ENCODE measurements at regions not wholly inside any gene's neighbourhood (a gene's known extent, or its start where the extent isn't known, plus 50 kb on each side); places are given as distances from the start of the nearest gene placed in this dataset.
"Not testable (repeated sequence)": the region's sequence is repeated elsewhere in the genome, so short reads cannot be mapped to it uniquely, and the experiment has no call there.

DNA sequence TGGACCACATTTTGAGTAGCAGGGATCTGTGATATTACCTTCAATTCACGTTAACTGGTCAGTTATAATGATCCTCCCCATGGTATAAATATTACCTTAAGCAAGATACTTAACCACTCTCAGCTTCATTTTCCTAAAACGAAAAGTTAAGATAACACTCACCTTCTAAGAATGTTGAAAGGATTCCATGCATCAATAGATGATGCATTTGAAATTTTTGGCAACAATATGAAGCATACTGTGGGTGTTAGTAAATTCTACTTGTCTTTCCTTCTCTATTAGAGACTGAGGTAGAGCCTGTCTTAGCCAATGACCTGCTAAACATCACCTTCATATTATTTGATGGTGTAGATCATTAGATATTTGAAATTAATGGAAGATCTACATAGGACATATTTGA is 331.7 kb upstream of the TMC3 start:
- WGBS (ENCODE audit: insufficient coverage), result no CpG with 5 or more reads among the region's 2 CpGs
- not testable (repeated sequence) for DNase-seq (ENCODE audit: low read depth in 4 of 6, low spot score in 6 of 6)

DNA sequence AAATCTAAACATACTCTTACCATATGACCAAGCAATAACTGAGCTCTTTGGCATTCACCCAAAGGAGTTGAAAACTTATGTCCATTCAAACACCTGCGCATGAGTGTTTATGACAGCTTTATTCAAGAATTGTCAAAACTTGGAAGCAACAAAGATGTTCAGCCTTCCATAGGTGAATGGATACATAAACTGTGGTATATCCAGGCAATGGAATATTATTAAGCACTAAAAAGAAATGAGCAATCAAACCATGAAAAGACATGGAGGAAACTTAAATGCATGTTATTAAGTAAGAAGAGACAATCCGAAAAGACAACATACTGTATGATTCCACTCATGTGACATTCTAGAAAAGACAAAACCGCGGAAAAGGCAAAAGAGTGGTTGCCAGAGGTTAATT is 312.0 kb upstream of the TMC3 start:
- H3K36me3 ChIP-seq (ENCODE audit: control insufficient read depth, insufficient read depth, low read length), result no peaks in the 10 kb centered on the region
- no peak for DNase-seq (ENCODE audit: low read depth in 4 of 6, low spot score in 6 of 6)
- H3K27ac ChIP-seq (ENCODE audit: low read depth, low read length), result no peak overlapping the region
- no peak overlapping the region for H3K4me3 ChIP-seq (ENCODE audit: low read depth, low read length)
- WGBS (ENCODE audit: insufficient coverage), result no CpG with 5 or more reads among the region's 4 CpGs
- H3K27me3 ChIP-seq (ENCODE audit: control insufficient read depth, insufficient read depth, low read length), result no peaks in the 10 kb centered on the region
- H3K4me1 ChIP-seq (ENCODE audit: control insufficient read depth, insufficient read depth, low read length), result no peaks in the 10 kb centered on the region
- peaks cover 4% of the 10 kb centered on the region for H3K9me3 ChIP-seq (ENCODE audit: control insufficient read depth, insufficient read depth, low read length)

More for the DNA sequence above, 331.7 kb upstream of the TMC3 start:
- H3K4me3 ChIP-seq (ENCODE audit: low read depth, low read length); H3K36me3 ChIP-seq (ENCODE audit: control insufficient read depth, insufficient read depth, low read length); H3K9me3 ChIP-seq (ENCODE audit: control insufficient read depth, insufficient read depth, low read length); H3K4me1 ChIP-seq (ENCODE audit: control insufficient read depth, insufficient read depth, low read length); H3K27me3 ChIP-seq (ENCODE audit: control insufficient read depth, insufficient read depth, low read length); H3K27ac ChIP-seq (ENCODE audit: low read depth, low read length): not testable (repeated sequence)

DNA sequence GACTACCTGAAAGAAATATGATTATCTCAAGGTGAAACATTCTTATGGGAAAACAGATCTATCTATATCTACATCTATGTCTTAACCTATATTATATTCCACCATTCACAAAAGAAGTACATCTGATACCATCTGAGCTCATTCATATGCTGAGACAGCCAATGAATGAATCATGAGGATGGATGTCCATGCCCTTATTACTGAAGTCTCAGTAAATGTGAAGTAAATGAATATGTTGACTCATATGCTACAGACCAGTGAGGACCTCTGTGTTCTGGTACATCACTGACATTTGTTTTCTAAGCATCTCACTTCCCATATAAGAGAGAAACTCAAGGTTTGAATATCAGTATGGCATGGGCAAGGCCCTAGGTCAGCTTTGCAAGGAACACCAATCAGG is 311.2 kb upstream of the TMC3 start:
- no peaks in the 10 kb centered on the region for H3K27me3 ChIP-seq (ENCODE audit: control insufficient read depth, insufficient read depth, low read length)
- H3K27ac ChIP-seq (ENCODE audit: low read depth, low read length), result no peak overlapping the region
- no peak for DNase-seq (ENCODE audit: low read depth in 4 of 6, low spot score in 6 of 6)
- no peak overlapping the region for H3K4me3 ChIP-seq (ENCODE audit: low read depth, low read length)
- no peaks in the 10 kb centered on the region for H3K36me3 ChIP-seq (ENCODE audit: control insufficient read depth, insufficient read depth, low read length)
- H3K9me3 ChIP-seq (ENCODE audit: control insufficient read depth, insufficient read depth, low read length), result peaks cover 4% of the 10 kb centered on the region
- no peaks in the 10 kb centered on the region for H3K4me1 ChIP-seq (ENCODE audit: control insufficient read depth, insufficient read depth, low read length)

DNA sequence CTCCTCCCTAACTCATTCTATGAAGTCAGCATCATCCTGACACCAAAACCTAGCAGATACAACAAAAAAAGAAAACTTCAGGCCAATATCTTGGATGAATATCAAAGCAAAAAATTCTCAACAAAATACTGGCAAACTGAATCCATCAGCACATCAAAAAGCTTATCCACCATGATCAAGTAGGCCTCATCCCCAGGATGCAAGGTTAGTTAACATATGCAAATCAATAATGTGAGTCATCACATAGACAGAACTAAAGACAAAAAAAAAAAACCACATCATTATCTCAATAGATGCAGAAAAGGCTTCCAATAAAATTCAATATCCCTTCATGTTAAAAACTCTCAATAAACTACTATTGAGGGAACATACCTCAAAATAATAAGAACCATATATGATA is 306.8 kb upstream of the TMC3 start:
- no peak for DNase-seq (ENCODE audit: low read depth in 4 of 6, low spot score in 6 of 6)
- Histone ChIP-seq H3K27ac (ENCODE audit: low read depth, low read length) (no peak overlapping the region), H3K4me3 (ENCODE audit: low read depth, low read length) (no peak overlapping the region), H3K36me3 (ENCODE audit: control insufficient read depth, insufficient read depth, low read length) (no peaks in the 10 kb centered on the region), H3K4me1 (ENCODE audit: control insufficient read depth, insufficient read depth, low read length) (no peaks in the 10 kb centered on the region), H3K27me3 (ENCODE audit: control insufficient read depth, insufficient read depth, low read length) (no peaks in the 10 kb centered on the region), H3K9me3 (ENCODE audit: control insufficient read depth, insufficient read depth, low read length) (peaks cover 1% of the 10 kb centered on the region)

DNA sequence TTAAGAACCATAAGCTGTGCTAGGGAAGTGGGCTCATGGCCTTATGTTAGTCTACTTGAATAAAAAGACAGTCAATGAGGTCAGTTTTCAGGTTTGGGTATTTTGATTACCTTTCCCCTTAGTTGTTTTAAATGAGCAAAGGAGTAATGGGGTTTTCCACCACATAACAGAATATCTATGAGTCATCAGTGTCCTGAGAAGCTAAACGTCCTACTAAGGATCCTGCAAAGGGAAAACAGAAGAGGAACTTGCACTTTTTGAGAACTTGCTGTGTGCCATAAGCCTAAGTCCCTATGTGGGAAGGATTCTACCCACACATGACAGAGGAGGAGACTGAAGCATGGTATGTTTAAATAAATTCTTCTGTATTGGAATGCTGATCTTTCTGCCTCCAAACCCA is 292.8 kb upstream of the TMC3 start:
- no peaks in the 10 kb centered on the region for H3K9me3 ChIP-seq (ENCODE audit: control insufficient read depth, insufficient read depth, low read length)
- H3K27me3 ChIP-seq (ENCODE audit: control insufficient read depth, insufficient read depth, low read length), result no peaks in the 10 kb centered on the region
- H3K4me3 ChIP-seq (ENCODE audit: low read depth, low read length), result no peak overlapping the region
- H3K27ac ChIP-seq (ENCODE audit: low read depth, low read length), result no peak overlapping the region
- H3K4me1 ChIP-seq (ENCODE audit: control insufficient read depth, insufficient read depth, low read length), result no peaks in the 10 kb centered on the region
- H3K36me3 ChIP-seq (ENCODE audit: control insufficient read depth, insufficient read depth, low read length), result no peaks in the 10 kb centered on the region
- no CpG with 5 or more reads among the region's 1 CpG for WGBS (ENCODE audit: insufficient coverage)
- DNase-seq (ENCODE audit: low read depth in 4 of 6, low spot score in 6 of 6), result no peak

DNA sequence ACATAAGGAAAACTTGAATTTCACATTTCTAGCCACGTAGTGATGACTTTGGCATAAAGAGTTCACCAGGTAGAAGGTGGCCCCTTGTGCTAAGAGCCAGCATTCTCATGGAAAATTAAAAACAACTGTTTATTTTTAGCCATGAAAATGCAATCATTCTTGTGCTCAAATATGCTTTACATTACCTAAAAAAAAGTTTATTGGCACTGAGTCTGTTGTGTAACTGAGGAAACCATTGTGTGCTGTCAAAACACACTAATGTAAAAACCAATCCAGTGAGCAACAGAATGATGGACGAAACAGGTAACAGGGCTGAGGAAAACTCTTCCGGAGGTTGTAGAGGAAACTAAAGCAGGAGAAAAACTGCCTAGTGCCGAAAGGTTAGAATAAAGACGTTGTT is 287.0 kb upstream of the TMC3 start:
- DNase-seq (ENCODE audit: low read depth in 4 of 6, low spot score in 6 of 6), result no peak

DNA sequence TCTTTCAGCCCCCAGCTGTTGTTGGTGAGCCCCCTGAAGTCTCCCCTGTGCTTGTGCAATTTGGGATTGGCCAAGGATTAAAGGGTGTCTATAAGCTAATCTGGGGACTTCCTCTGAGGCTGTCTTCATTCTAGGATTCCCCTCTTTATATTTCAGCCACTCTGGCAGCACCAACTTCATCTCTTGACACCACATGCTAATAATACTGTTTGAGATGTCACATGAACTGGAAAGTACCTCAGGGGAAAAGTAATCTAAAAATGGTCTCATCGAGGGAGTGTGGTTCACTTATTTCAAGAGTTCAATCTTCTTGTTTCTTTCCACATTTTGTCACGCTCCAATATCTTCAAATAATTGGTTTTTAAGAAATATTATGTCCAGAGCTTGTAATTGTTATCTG is 279.2 kb upstream of the TMC3 start:
- Histone ChIP-seq H3K4me3 (ENCODE audit: low read depth, low read length) (no peak overlapping the region), H3K27me3 (ENCODE audit: control insufficient read depth, insufficient read depth, low read length) (no peaks in the 10 kb centered on the region), H3K4me1 (ENCODE audit: control insufficient read depth, insufficient read depth, low read length) (no peaks in the 10 kb centered on the region), H3K27ac (ENCODE audit: low read depth, low read length) (no peak overlapping the region), H3K36me3 (ENCODE audit: control insufficient read depth, insufficient read depth, low read length) (no peaks in the 10 kb centered on the region), H3K9me3 (ENCODE audit: control insufficient read depth, insufficient read depth, low read length) (no peaks in the 10 kb centered on the region)
- WGBS (ENCODE audit: insufficient coverage), result no CpG with 5 or more reads among the region's 2 CpGs
- no peak for DNase-seq (ENCODE audit: low read depth in 4 of 6, low spot score in 6 of 6)

More for the DNA sequence above, 287.0 kb upstream of the TMC3 start:
- 80% methylated on average over 3 of the region's 5 CpGs for WGBS (ENCODE audit: insufficient coverage)
- no peak overlapping the region for H3K27ac ChIP-seq (ENCODE audit: low read depth, low read length)
- no peaks in the 10 kb centered on the region for H3K9me3 ChIP-seq (ENCODE audit: control insufficient read depth, insufficient read depth, low read length)
- no peaks in the 10 kb centered on the region for H3K4me1 ChIP-seq (ENCODE audit: control insufficient read depth, insufficient read depth, low read length)
- H3K27me3 ChIP-seq (ENCODE audit: control insufficient read depth, insufficient read depth, low read length), result no peaks in the 10 kb centered on the region
- no peaks in the 10 kb centered on the region for H3K36me3 ChIP-seq (ENCODE audit: control insufficient read depth, insufficient read depth, low read length)
- no peak overlapping the region for H3K4me3 ChIP-seq (ENCODE audit: low read depth, low read length)

DNA sequence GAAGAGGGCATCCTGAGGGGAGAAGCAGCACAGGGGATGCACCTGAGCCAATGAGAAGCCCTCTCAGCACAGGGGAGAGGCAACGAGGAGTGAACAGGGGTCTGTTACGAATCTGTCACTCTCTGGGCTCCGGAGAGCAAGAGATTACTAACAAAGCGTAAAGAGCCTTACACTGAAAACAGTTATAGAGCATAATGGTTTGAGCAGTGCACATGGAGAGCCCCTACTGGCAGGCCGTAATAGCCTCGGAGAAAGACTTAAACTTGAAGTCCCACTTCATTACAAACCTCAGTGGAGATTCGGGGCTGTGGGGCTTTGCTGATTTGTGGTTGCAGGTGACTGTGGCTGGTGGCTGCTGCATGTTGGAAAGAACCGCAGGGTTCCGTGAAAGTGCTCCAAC is 271.5 kb upstream of the TMC3 start:
- Histone ChIP-seq H3K27ac (ENCODE audit: low read depth, low read length) (no peak overlapping the region), H3K36me3 (ENCODE audit: control insufficient read depth, insufficient read depth, low read length) (no peaks in the 10 kb centered on the region), H3K4me1 (ENCODE audit: control insufficient read depth, insufficient read depth, low read length) (no peaks in the 10 kb centered on the region), H3K9me3 (ENCODE audit: control insufficient read depth, insufficient read depth, low read length) (no peaks in the 10 kb centered on the region), H3K4me3 (ENCODE audit: low read depth, low read length) (no peak overlapping the region), H3K27me3 (ENCODE audit: control insufficient read depth, insufficient read depth, low read length) (no peaks in the 10 kb centered on the region)
- no peak for DNase-seq (ENCODE audit: low read depth in 4 of 6, low spot score in 6 of 6)
- 67% methylated on average over 7 of the region's 9 CpGs for WGBS (ENCODE audit: insufficient coverage)

DNA sequence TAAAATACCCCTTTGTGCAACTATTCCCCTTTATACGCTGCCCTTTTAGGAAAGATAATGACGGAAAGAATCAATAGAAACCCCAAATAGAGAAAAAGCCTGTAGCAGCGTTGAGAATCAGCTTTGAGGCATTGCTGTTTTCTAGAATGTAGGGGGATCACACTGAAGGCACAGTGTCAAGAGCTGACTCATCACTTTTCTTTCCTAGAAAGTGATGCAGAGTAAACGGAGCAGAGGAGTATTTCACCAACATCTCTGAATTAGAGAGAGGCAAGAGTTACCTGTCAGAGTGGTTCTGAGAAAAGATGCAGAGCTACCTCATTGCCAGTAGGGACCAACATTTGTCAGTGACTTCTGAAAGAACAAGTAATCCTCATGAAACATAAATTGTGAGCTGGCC is 269.8 kb upstream of the TMC3 start:
- H3K4me1 ChIP-seq (ENCODE audit: control insufficient read depth, insufficient read depth, low read length), result no peaks in the 10 kb centered on the region
- H3K27ac ChIP-seq (ENCODE audit: low read depth, low read length), result no peak overlapping the region
- no CpG with 5 or more reads among the region's 4 CpGs for WGBS (ENCODE audit: insufficient coverage)
- peak in 1 of 6 donors; percentile 2 for DNase-seq (ENCODE audit: low read depth in 4 of 6, low spot score in 6 of 6)
- H3K27me3 ChIP-seq (ENCODE audit: control insufficient read depth, insufficient read depth, low read length), result no peaks in the 10 kb centered on the region
- no peak overlapping the region for H3K4me3 ChIP-seq (ENCODE audit: low read depth, low read length)
- H3K36me3 ChIP-seq (ENCODE audit: control insufficient read depth, insufficient read depth, low read length), result no peaks in the 10 kb centered on the region
- H3K9me3 ChIP-seq (ENCODE audit: control insufficient read depth, insufficient read depth, low read length), result no peaks in the 10 kb centered on the region

DNA sequence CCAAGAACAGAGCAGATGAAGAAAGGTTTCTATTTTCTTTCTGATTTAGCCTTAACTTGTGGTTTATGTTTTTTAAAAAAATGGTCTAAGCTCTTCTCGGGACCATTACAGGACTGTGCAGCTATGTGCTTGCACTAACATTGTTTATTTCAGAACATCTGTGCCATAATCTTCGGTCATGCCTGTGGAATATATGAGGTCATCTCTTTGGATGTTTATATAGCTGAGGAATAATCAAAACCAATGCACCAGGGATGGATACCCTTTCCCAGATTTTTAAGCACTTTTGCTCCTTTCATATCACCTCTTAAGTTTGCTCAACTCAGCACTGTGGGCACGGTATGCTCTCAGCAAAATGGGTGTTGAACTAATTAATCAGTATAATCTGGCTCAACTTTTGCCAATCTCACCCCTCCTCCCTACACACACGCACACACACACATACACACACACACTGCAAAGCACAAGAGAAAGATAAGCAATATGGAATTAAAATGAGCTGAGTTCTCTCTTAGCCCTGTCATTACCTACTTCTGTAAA is 268.5 kb upstream of the TMC3 start:
- no peak overlapping the region for H3K27ac ChIP-seq (ENCODE audit: low read depth, low read length)
- peak in 2 of 6 donors; percentile 4 to 20 for DNase-seq (ENCODE audit: low read depth in 4 of 6, low spot score in 6 of 6)

More for the DNA sequence above, 268.5 kb upstream of the TMC3 start:
- Histone ChIP-seq H3K27me3 (ENCODE audit: control insufficient read depth, insufficient read depth, low read length) (no peaks in the 10 kb centered on the region), H3K36me3 (ENCODE audit: control insufficient read depth, insufficient read depth, low read length) (no peaks in the 10 kb centered on the region), H3K4me3 (ENCODE audit: low read depth, low read length) (no peak overlapping the region), H3K9me3 (ENCODE audit: control insufficient read depth, insufficient read depth, low read length) (no peaks in the 10 kb centered on the region), H3K4me1 (ENCODE audit: control insufficient read depth, insufficient read depth, low read length) (no peaks in the 10 kb centered on the region)
- 40% methylated on average over 1 of the region's 4 CpGs for WGBS (ENCODE audit: insufficient coverage)
